Endodermal cell (in vitro differentiated cells): ENCODE measurements at regions not wholly inside any gene's neighbourhood (a gene's known extent, or its start where the extent isn't known, plus 50 kb on each side); places are given as distances from the start of the nearest gene placed in this dataset.

ENCODE experiments used
- DNase-seq: peaks from one replicate; pipeline ENCODE4 v3.0.0-alpha.2; 2017
- H3K27ac ChIP-seq: 2 replicates; pipeline ENCODE4 v1.5.1; 2013; ENCODE audit warnings: mild to moderate bottlenecking, low read depth, low read length, moderate library complexity
- H3K27me3 ChIP-seq: 2 replicates; pipeline ENCODE4 v1.6.1; 2013; ENCODE audit warnings: mild to moderate bottlenecking, low read length, moderate library complexity; ENCODE audit not compliant: insufficient read depth, control insufficient read depth, poor library complexity, severe bottlenecking
- H3K36me3 ChIP-seq: 2 replicates; pipeline ENCODE4 v1.7.0; 2013; ENCODE audit warnings: mild to moderate bottlenecking, low read length, moderate library complexity; ENCODE audit not compliant: control insufficient read depth, insufficient read depth
- H3K4me1 ChIP-seq: one replicate; pipeline ENCODE4 v1.7.0; 2013; ENCODE audit warnings: low read length; ENCODE audit not compliant: control insufficient read depth, insufficient read depth
- H3K4me3 ChIP-seq: 2 replicates; pipeline ENCODE4 v1.5.1; 2013; ENCODE audit warnings: mild to moderate bottlenecking, low read length, moderate library complexity
- H3K9ac ChIP-seq: 2 replicates; pipeline ENCODE4 v1.6.1; 2013; ENCODE audit warnings: mild to moderate bottlenecking, low read length, moderate library complexity; ENCODE audit not compliant: poor library complexity, severe bottlenecking; ENCODE audit errors: extremely low read depth
- H3K9me3 ChIP-seq: 2 replicates; pipeline ENCODE4 v1.6.1; 2013; ENCODE audit warnings: mild to moderate bottlenecking, low read length, moderate library complexity; ENCODE audit not compliant: control insufficient read depth
- H3K27ac Mint-ChIP-seq: 2 replicates; pipeline ENCODE4 v1.8.0; 2020; ENCODE audit warnings: mixed read lengths
- H3K27me3 Mint-ChIP-seq: 2 replicates; pipeline ENCODE4 v1.8.0; 2021; ENCODE audit warnings: mild to moderate bottlenecking, mixed read lengths; ENCODE audit not compliant: insufficient read depth
- H3K36me3 Mint-ChIP-seq: 2 replicates; pipeline ENCODE4 v1.8.0; 2020; ENCODE audit warnings: low read depth, mixed read lengths
- H3K4me1 Mint-ChIP-seq: 2 replicates; pipeline ENCODE4 v1.8.0; 2020; ENCODE audit warnings: mixed read lengths
- H3K4me3 Mint-ChIP-seq: 2 replicates; pipeline ENCODE4 v1.8.0; 2020; ENCODE audit warnings: mild to moderate bottlenecking, moderate library complexity, mixed read lengths
- H3K9me3 Mint-ChIP-seq: 2 replicates; pipeline ENCODE4 v1.8.0; 2020; ENCODE audit warnings: mild to moderate bottlenecking, mixed read lengths
- WGBS, 2 experiments: methylation state at CpG; one replicate each; pipeline versions ENCODE4 v1.1.5 to v1.1.7; 2013; ENCODE audit warnings: missing lambda C conversion rate in 2 of 2, mixed read lengths in 1 of 2; ENCODE audit not compliant: insufficient coverage in 1 of 2, insufficient read length in 1 of 2; 5-methylcytosine and 5-hydroxymethylcytosine counted together
- TF ChIP-seq, protein P1 (sequence below): fragments of 200-600 bp; sonication (generic); conservative IDR thresholded peaks from 2 replicates; pipeline ENCODE4 v1.5.0; 2021; ENCODE audit warnings: antibody characterized with exemption, mild to moderate bottlenecking

DNA sequence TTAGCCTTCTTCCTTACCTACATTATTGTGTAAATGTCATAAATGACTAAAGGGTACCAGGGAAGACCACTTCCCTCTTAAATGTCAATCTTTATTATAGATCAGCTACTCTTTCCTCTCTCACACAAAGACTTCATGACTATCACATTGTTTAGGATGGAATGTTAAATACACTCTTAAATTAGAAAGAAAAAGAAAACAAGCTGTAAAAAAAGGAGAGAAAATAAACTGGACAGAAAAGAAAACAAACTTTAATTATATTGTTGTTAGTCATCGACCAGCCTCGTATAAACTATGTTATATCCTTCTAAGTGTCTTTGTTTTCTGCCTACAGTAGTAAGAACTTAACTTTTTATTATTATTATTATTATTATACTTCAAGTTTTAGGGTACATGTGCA is 666.4 kb upstream of the NR3C2 start:
- Histone ChIP-seq H3K9me3 (no peaks in the 10 kb centered on the region), H3K4me1 (no peaks in the 10 kb centered on the region), H3K27ac (no peak overlapping the region), H3K9ac (no peak overlapping the region), H3K4me3 (no peak overlapping the region), H3K27me3 (no peaks in the 10 kb centered on the region), H3K36me3 (no peaks in the 10 kb centered on the region)
- Mint-ChIP-seq H3K4me3 (no peak overlapping the region), H3K4me1 (no peaks in the 10 kb centered on the region), H3K27me3 (no peaks in the 10 kb centered on the region), H3K9me3 (no peaks in the 10 kb centered on the region), H3K36me3 (no peaks in the 10 kb centered on the region), H3K27ac (no peak overlapping the region)
- no peak for DNase-seq
- TF ChIP-seq, protein P1, sequence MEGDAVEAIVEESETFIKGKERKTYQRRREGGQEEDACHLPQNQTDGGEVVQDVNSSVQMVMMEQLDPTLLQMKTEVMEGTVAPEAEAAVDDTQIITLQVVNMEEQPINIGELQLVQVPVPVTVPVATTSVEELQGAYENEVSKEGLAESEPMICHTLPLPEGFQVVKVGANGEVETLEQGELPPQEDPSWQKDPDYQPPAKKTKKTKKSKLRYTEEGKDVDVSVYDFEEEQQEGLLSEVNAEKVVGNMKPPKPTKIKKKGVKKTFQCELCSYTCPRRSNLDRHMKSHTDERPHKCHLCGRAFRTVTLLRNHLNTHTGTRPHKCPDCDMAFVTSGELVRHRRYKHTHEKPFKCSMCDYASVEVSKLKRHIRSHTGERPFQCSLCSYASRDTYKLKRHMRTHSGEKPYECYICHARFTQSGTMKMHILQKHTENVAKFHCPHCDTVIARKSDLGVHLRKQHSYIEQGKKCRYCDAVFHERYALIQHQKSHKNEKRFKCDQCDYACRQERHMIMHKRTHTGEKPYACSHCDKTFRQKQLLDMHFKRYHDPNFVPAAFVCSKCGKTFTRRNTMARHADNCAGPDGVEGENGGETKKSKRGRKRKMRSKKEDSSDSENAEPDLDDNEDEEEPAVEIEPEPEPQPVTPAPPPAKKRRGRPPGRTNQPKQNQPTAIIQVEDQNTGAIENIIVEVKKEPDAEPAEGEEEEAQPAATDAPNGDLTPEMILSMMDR = no peak
- no CpG with 5 or more reads among the region's 2 CpGs for WGBS, 2 experiments

- H3K4me3 ChIP-seq = no peak overlapping the region
- H3K9ac ChIP-seq = no peak overlapping the region
- Mint-ChIP-seq H3K27ac (no peak overlapping the region), H3K36me3 (no peaks in the 10 kb centered on the region), H3K27me3 (no peaks in the 10 kb centered on the region), H3K4me3 (no peak overlapping the region), H3K9me3 (peaks cover 7% of the 10 kb centered on the region), H3K4me1 (no peaks in the 10 kb centered on the region)
- H3K27ac ChIP-seq = no peak overlapping the region
- peaks cover 8% of the 10 kb centered on the region for H3K9me3 ChIP-seq
- H3K4me1 ChIP-seq = no peaks in the 10 kb centered on the region
- no peaks in the 10 kb centered on the region for H3K27me3 ChIP-seq
- TF ChIP-seq, protein P1 = no peak
- DNase-seq = no peak
- no peaks in the 10 kb centered on the region for H3K36me3 ChIP-seq
Measured at GRCh38 chr4:149102765-149103164, 660.6 kb upstream of the NR3C2 start.

GRCh38 chr4:149101649-149102048 is 659.4 kb upstream of the NR3C2 start:
- TF ChIP-seq, protein P1 = no peak
- no peak overlapping the region for H3K9ac ChIP-seq
- no peak overlapping the region for H3K27ac ChIP-seq
- Mint-ChIP-seq H3K9me3 (peaks cover 14% of the 10 kb centered on the region), H3K4me3 (no peak overlapping the region), H3K36me3 (no peaks in the 10 kb centered on the region), H3K27ac (no peak overlapping the region), H3K4me1 (no peaks in the 10 kb centered on the region), H3K27me3 (no peaks in the 10 kb centered on the region)
- no peaks in the 10 kb centered on the region for H3K27me3 ChIP-seq
- WGBS, 2 experiments = 100% methylated on average over 2 of the region's 2 CpGs; no CpG with 5 or more reads in 1 of the 2 experiments
- no peak overlapping the region for H3K4me3 ChIP-seq
- H3K4me1 ChIP-seq = no peaks in the 10 kb centered on the region
- no peak for DNase-seq
- H3K9me3 ChIP-seq = peaks cover 19% of the 10 kb centered on the region
- H3K36me3 ChIP-seq = no peaks in the 10 kb centered on the region
